ENCODE measurements at regions not wholly inside any gene's neighbourhood (a gene's known extent, or its start where the extent isn't known, plus 50 kb on each side); places are given as distances from the start of the nearest gene placed in this dataset.
A peak's percentile ranks its signal among the peaks of the same experiment; 100 is the strongest.

GRCh38 chr1:71264039-71264438 is 183.2 kb upstream of the ZRANB2 start:
- no peak for DNase-seq (ENCODE audit: low read depth)

- no peak for DNase-seq (ENCODE audit: low read depth)
These were observed 182.1 kb upstream of the ZRANB2 start for GRCh38 chr1:71262970-71263369.

- no peak for DNase-seq (ENCODE audit: low read depth)
These were observed 172.1 kb upstream of the ZRANB2 start for GRCh38 chr1:71252900-71253299.

GRCh38 chr1:71245246-71245645 is 164.4 kb upstream of the ZRANB2 start:
- no peak for DNase-seq (ENCODE audit: low read depth)

- no peak for DNase-seq (ENCODE audit: low read depth)
These were observed 161.4 kb upstream of the ZRANB2 start for GRCh38 chr1:71242239-71242638.

GRCh38 chr1:71240656-71241055 is 159.8 kb upstream of the ZRANB2 start:
- no peak for DNase-seq (ENCODE audit: low read depth)

GRCh38 chr1:71236503-71236902 is 155.7 kb upstream of the ZRANB2 start:
- no peak for DNase-seq (ENCODE audit: low read depth)

GRCh38 chr1:71233645-71234044 is 152.8 kb upstream of the ZRANB2 start:
- no peak for DNase-seq (ENCODE audit: low read depth)

GRCh38 chr1:71232786-71233185 is 152.0 kb upstream of the ZRANB2 start:
- no peak for DNase-seq (ENCODE audit: low read depth)

- no peak for DNase-seq (ENCODE audit: low read depth)
These were observed 151.4 kb upstream of the ZRANB2 start for GRCh38 chr1:71232166-71232763.

- no peak for DNase-seq (ENCODE audit: low read depth)
These were observed 150.9 kb upstream of the ZRANB2 start for GRCh38 chr1:71231751-71232150.

GRCh38 chr1:71228742-71229365 is 148.0 kb upstream of the ZRANB2 start:
- DNase-seq (ENCODE audit: low read depth): no peak

GRCh38 chr1:71228241-71228640 is 147.4 kb upstream of the ZRANB2 start:
- DNase-seq (ENCODE audit: low read depth): no peak

GRCh38 chr1:71224741-71225377 is 144.0 kb upstream of the ZRANB2 start:
- DNase-seq (ENCODE audit: low read depth): no peak

- no peak for DNase-seq (ENCODE audit: low read depth)
These were observed 143.0 kb upstream of the ZRANB2 start for GRCh38 chr1:71223641-71224340.

- no peak for DNase-seq (ENCODE audit: low read depth)
These were observed 141.8 kb upstream of the ZRANB2 start for GRCh38 chr1:71222668-71223067.

- DNase-seq (ENCODE audit: low read depth): no peak
These were observed 129.9 kb upstream of the ZRANB2 start for GRCh38 chr1:71210718-71211117.

- no peak for DNase-seq (ENCODE audit: low read depth)
These were observed 122.4 kb upstream of the ZRANB2 start for GRCh38 chr1:71203241-71203640.

- no peak for DNase-seq (ENCODE audit: low read depth)
These were observed 119.7 kb upstream of the ZRANB2 start for GRCh38 chr1:71200503-71200902.

GRCh38 chr1:71196685-71197084 is 115.8 kb upstream of the ZRANB2 start:
- DNase-seq (ENCODE audit: low read depth): peak; percentile 4

GRCh38 chr1:71193153-71193552 is 112.3 kb upstream of the ZRANB2 start:
- no peak for DNase-seq (ENCODE audit: low read depth)

GRCh38 chr1:71191520-71191919 is 110.7 kb upstream of the ZRANB2 start:
- no peak for DNase-seq (ENCODE audit: low read depth)

GRCh38 chr1:71190843-71191242 is 110.0 kb upstream of the ZRANB2 start:
- no peak for DNase-seq (ENCODE audit: low read depth)

Data from non-pigmented ciliary epithelial cell (primary cell).